Panc1 (cell line): ENCODE measurements at regions not wholly inside any gene's neighbourhood (a gene's known extent, or its start where the extent isn't known, plus 50 kb on each side); places are given as distances from the start of the nearest gene placed in this dataset.

Experiments used
- ATAC-seq: fragments of 200-7000 bp; cut with Tn5 transposase; 2 replicates; pipeline ENCODE4 v1.9.1; 2020; ENCODE audit warnings: mild to moderate bottlenecking, moderate library complexity
- BruUV-seq: library from RNA; stranded (reverse); fragments of 400-500 nt; replicated peaks from 2 replicates; lab custom pipeline; 2021; lab: Mats Ljungman, UMichigan
- CTCF ChIA-PET: fragments of 300-600 bp; sonication (Branson Sonifier 250); formaldehyde crosslinking; loops from one replicate; lab custom pipeline; 2022; ENCODE audit warnings: antibody characterized with exemption; lab: Charles Lee
- POLR2A ChIA-PET: fragments of 300-600 bp; sonication (Branson Sonifier 250); formaldehyde crosslinking; loops from one replicate; lab custom pipeline; 2022; ENCODE audit warnings: antibody characterized with exemption; lab: Charles Lee
- DNase-seq: peaks from one replicate; pipeline ENCODE4 v3.0.0-alpha.2; 2010; ENCODE audit warnings: low read depth, low spot score
- H3K27ac ChIP-seq: 2 replicates; pipeline ENCODE4 v1.5.1; 2011; ENCODE audit warnings: mild to moderate bottlenecking, low read length, inconsistent platforms
- H3K27me3 ChIP-seq: fragments of 200-500 bp; sonication (Bioruptor generic); 2 replicates; pipeline ENCODE4 v1.6.0; 2014; ENCODE audit warnings: low read length, inconsistent platforms; ENCODE audit not compliant: control insufficient read depth, insufficient read depth
- H3K36me3 ChIP-seq: fragments of 200-500 bp; sonication (Bioruptor generic); 2 replicates; pipeline ENCODE4 v1.5.1; 2014; ENCODE audit warnings: inconsistent platforms, mild to moderate bottlenecking, low read length, moderate library complexity; ENCODE audit not compliant: control insufficient read depth, insufficient read depth
- H3K4me1 ChIP-seq: 2 replicates; pipeline ENCODE4 v1.5.1; 2011; ENCODE audit warnings: inconsistent platforms, mild to moderate bottlenecking, low read length, moderate library complexity; ENCODE audit not compliant: control insufficient read depth, insufficient read depth
- H3K4me3 ChIP-seq, 2 experiments: 2 replicates each; pipeline ENCODE4 v1.5.1; 2011 to 2012; ENCODE audit warnings: low read depth in 2 of 2, low read length in 2 of 2, mild to moderate bottlenecking in 2 of 2, inconsistent platforms in 1 of 2, moderate library complexity in 1 of 2
- H3K9me3 ChIP-seq: fragments of 200-500 bp; sonication (Bioruptor generic); 2 replicates; pipeline ENCODE4 v1.5.1; 2014; ENCODE audit warnings: low read depth, mild to moderate bottlenecking, inconsistent platforms, low read length, moderate library complexity; ENCODE audit not compliant: control insufficient read depth, insufficient read depth
- CTCF ChIP-seq: fragments of 450-650 bp; IDR thresholded peaks from 2 replicates; pipeline ENCODE4 v1.5.1; 2017; ENCODE audit warnings: mild to moderate bottlenecking
- POLR2AphosphoS5 ChIP-seq: IDR thresholded peaks from 2 replicates; pipeline ENCODE4 v1.6.1; 2012; ENCODE audit warnings: mild to moderate bottlenecking, low read depth, low read length, moderate library complexity
- REST ChIP-seq, 2 experiments: IDR thresholded peaks; 2 replicates each; pipeline ENCODE4 v1.6.1; 2011 to 2012; ENCODE audit warnings: low read depth in 2 of 2, control low read depth in 1 of 2, low read length in 1 of 2, mild to moderate bottlenecking in 1 of 2, moderate library complexity in 1 of 2; ENCODE audit not compliant: insufficient read depth in 1 of 2
- SIN3A ChIP-seq: IDR thresholded peaks from 2 replicates; pipeline ENCODE4 v1.6.1; 2012; ENCODE audit warnings: low read depth, mild to moderate bottlenecking, low read length, moderate library complexity, borderline replicate concordance; ENCODE audit not compliant: insufficient read depth
- TCF7L2 ChIP-seq: IDR thresholded peaks from 2 replicates; pipeline ENCODE4 v1.6.1; 2011; ENCODE audit warnings: mild to moderate bottlenecking, low read depth, low read length, inconsistent platforms
- in situ Hi-C: cut with HindIII; loops from 2 replicates; pipeline ENCODE4 v1.10.0; 2016; ENCODE audit warnings: low sequenced_read_pairs, low pct_unique_long_range_greater_than_20kb
- intact Hi-C: fragments of 100-400 bp; cut with micrococcal nuclease; formaldehyde crosslinking; loops from one replicate; pipeline ENCODE4 v1.10.0; 2022; ENCODE audit not compliant: unreplicated experiment

- Histone ChIP-seq H3K4me3 (no peak overlapping the region), H3K27ac (no peak overlapping the region), H3K4me1 (no peaks in the 10 kb centered on the region), H3K36me3 (no peaks in the 10 kb centered on the region), H3K27me3 (no peaks in the 10 kb centered on the region), H3K9me3 (no peaks in the 10 kb centered on the region)
- BruUV-seq, result no TSS peak
- ChIA-PET CTCF (no interaction called here), POLR2A (no interaction called here)
- in situ Hi-C loops (no loop called here), intact Hi-C loops (no loop called here)
- DNase-seq (no peak), ATAC-seq (no peak)
- TF ChIP-seq SIN3A (no peak), TCF7L2 (no peak), REST (IDR thresholded peaks at IDR 0.05; ENCODE audit: insufficient read depth in 1 of 2, low read depth in 2 of 2, low read length in 1 of 2) (no peak), CTCF (no peak)
Measured at GRCh38 chr2:51219468-51219867, 187.5 kb upstream of the NRXN1 start.

DNA sequence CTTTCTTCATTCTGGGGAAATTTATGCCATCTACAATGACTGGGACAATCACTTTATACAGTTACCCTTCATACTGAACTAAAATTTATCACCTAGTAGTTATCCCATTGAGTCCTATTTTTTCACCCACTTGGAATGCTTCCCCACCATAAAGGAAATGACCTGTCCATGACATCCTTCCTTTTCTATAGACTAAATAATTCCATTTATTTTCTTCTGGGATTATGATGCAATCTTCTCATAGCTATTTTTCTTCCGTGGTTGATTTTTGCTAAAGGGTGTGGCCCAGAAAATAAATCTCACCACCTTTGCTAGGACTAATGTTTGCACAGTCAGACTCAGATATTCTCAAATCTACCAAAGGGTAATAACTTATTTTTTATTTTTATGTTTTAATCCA lies 186.1 kb upstream of the NRXN1 start:
- Histone ChIP-seq H3K27me3 (no peaks in the 10 kb centered on the region), H3K9me3 (no peaks in the 10 kb centered on the region), H3K4me3 (no peak overlapping the region), H3K27ac (no peak overlapping the region), H3K4me1 (no peaks in the 10 kb centered on the region), H3K36me3 (no peaks in the 10 kb centered on the region)
- no peak for TF ChIP-seq SIN3A
- TF ChIP-seq CTCF, result no peak
- TF ChIP-seq REST (IDR thresholded peaks at IDR 0.05; ENCODE audit: insufficient read depth in 1 of 2, low read depth in 2 of 2, low read length in 1 of 2), result no peak
- TF ChIP-seq POLR2AphosphoS5, result no peak
- no peak for TF ChIP-seq TCF7L2
- in situ Hi-C loops, result no loop called here
- intact Hi-C loops, result no loop called here
- DNase-seq (no peak), ATAC-seq (no peak)
- BruUV-seq, result no TSS peak
- ChIA-PET POLR2A (no interaction called here), CTCF (no interaction called here)
